Aorta (tissue), 5 donors: ENCODE measurements at regions not wholly inside any gene's neighbourhood (a gene's known extent, or its start where the extent isn't known, plus 50 kb on each side); places are given as distances from the start of the nearest gene placed in this dataset.

ENCODE experiments used
- ATAC-seq: fragments of 200-7000 bp; cut with Tn5 transposase; one replicate; pipeline ENCODE4 v1.9.1; 2022; ENCODE audit warnings: moderate library complexity; ENCODE audit not compliant: low FRiP score
- DNase-seq, 2 donors: peaks; one replicate each; pipeline ENCODE4 v3.0.0-alpha.2; 2020
- H3K27ac ChIP-seq, 2 donors: one replicate each; pipeline ENCODE4 v1.5.1; 2013; ENCODE audit warnings: low read length in 2 of 2, mild to moderate bottlenecking in 2 of 2, moderate library complexity in 2 of 2, control low read depth in 1 of 2, inconsistent platforms in 1 of 2, low read depth in 1 of 2
- H3K27me3 ChIP-seq, 2 donors: one replicate each; pipeline ENCODE4 v1.6.1; 2013; ENCODE audit warnings: control low read depth in 1 of 2, low read length in 1 of 2, mild to moderate bottlenecking in 1 of 2, moderate library complexity in 1 of 2; ENCODE audit not compliant: insufficient read depth in 2 of 2, control insufficient read depth in 1 of 2
- H3K36me3 ChIP-seq, 2 donors: one replicate each; pipeline ENCODE4 v1.6.1; 2013; ENCODE audit warnings: control low read depth in 1 of 2, low read length in 1 of 2, mild to moderate bottlenecking in 1 of 2; ENCODE audit not compliant: insufficient read depth in 2 of 2, control insufficient read depth in 1 of 2
- H3K4me1 ChIP-seq, 2 donors: one replicate each; pipeline ENCODE4 v1.6.1; 2013; ENCODE audit warnings: low read length in 2 of 2, control low read depth in 1 of 2, mild to moderate bottlenecking in 1 of 2, moderate library complexity in 1 of 2; ENCODE audit not compliant: insufficient read depth in 2 of 2, control insufficient read depth in 1 of 2
- H3K4me3 ChIP-seq, 2 donors: one replicate each; pipeline ENCODE4 v1.5.1; 2013; ENCODE audit warnings: low read length in 2 of 2, control low read depth in 1 of 2, mild to moderate bottlenecking in 1 of 2
- H3K9me3 ChIP-seq: one replicate; pipeline ENCODE4 v1.6.1; 2013; ENCODE audit warnings: mild to moderate bottlenecking, low read length; ENCODE audit not compliant: control insufficient read depth
- WGBS, 2 donors: extraction: QIAGEN DNeasy Blood & Tissue Kit; methylation state at CpG; one replicate each; pipeline ENCODE4 v1.1.7; 2013; 5-methylcytosine and 5-hydroxymethylcytosine counted together
- intact Hi-C, 2 donors: fragments of 100-400 bp; cut with DNase I; formaldehyde crosslinking; loops; one replicate each; pipeline versions ENCODE4 v1.14.2 to v1.15.0; 2022
- donor health status: healthy with polysubstance abuse.
- donor health status: Bipolar disorder and iron deficiency.
- donor health status: DM: no; HTN: no; CAD: no.
- donor health status: DM: no; HTN: no; CAD: no.
- donor health status: DM: yes; HTN: yes; CAD: no.

GRCh38 chr17:79412886-79413390, 197.9 kb downstream of the RBFOX3 start:
- Histone ChIP-seq H3K9me3 (no peaks in the 10 kb centered on the region), H3K27ac (no peak overlapping the region), H3K4me1 (no peaks in the 10 kb centered on the region), H3K4me3 (no peak overlapping the region), H3K36me3 (no peaks in the 10 kb centered on the region), H3K27me3 (no peaks in the 10 kb centered on the region)
- 4 to 6% methylated on average over 3 of the region's 3 CpGs for WGBS, 2 donors
- intact Hi-C loops, result no loop called here
- DNase-seq (no peak), ATAC-seq (no peak)

- no peak for DNase-seq
- no peak for ATAC-seq
- Histone ChIP-seq H3K27ac (no peak overlapping the region), H3K36me3 (no peaks in the 10 kb centered on the region), H3K9me3 (no peaks in the 10 kb centered on the region), H3K4me1 (no peaks in the 10 kb centered on the region), H3K4me3 (no peak overlapping the region), H3K27me3 (no peaks in the 10 kb centered on the region)
- intact Hi-C loops, result no loop called here
- WGBS, 2 donors, result 86 to 90% methylated on average over 3 of the region's 3 CpGs
These were observed 198.7 kb downstream of the RBFOX3 start for GRCh38 chr17:79412110-79412509.

DNA sequence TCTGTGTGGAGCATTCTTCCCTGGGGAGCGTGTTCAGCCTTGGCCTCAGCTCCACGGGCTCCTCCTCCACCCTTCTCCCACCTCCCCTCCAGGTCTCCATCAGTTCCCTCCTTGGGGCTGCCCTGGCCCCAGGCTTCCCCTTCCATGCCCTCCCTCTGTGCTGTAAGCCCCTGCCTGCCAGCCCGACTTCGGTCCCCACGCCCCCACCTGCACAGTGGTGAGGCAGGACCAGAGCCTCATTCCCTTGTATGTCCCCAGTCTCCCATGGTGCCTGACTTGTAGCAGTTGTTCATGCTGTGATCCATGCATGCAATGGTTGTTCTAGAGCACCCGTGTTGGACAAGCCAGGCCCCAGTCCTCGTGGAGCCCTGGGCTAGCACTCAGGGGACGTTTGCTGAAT, 199.4 kb downstream of the RBFOX3 start:
- H3K9me3 ChIP-seq, result no peaks in the 10 kb centered on the region
- no peaks in the 10 kb centered on the region for H3K27me3 ChIP-seq
- H3K4me3 ChIP-seq, result no peak overlapping the region
- DNase-seq (no peak), ATAC-seq (no peak)
- no peaks in the 10 kb centered on the region for H3K36me3 ChIP-seq
- intact Hi-C loops, result no loop called here
- 54 to 59% methylated on average over 8 of the region's 8 CpGs for WGBS, 2 donors
- no peaks in the 10 kb centered on the region for H3K4me1 ChIP-seq
- no peak overlapping the region for H3K27ac ChIP-seq

DNA sequence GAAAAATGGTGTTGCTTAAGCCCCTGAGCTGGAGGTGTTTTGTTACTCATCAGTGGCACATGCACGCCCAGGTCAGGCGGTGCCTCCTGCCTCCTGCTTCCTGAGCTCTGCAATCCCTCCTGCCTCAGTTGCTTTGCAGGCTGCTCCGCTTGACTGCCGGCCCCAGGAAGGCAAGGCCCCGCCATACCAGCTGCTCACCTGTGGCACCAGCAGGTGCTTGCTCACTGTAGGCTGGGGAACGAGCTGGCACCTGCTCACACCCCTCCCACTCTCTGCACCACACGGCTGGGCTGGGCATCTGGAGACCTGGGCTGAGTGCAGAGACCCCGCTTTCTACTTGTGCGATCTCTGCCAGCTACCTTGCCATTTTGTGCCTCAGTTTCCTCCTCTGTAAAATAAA, 200.2 kb downstream of the RBFOX3 start:
- Histone ChIP-seq H3K4me3 (no peak overlapping the region), H3K4me1 (no peaks in the 10 kb centered on the region), H3K27me3 (no peaks in the 10 kb centered on the region), H3K36me3 (no peaks in the 10 kb centered on the region), H3K27ac (no peak overlapping the region), H3K9me3 (no peaks in the 10 kb centered on the region)
- 79 to 84% methylated on average over 9 of the region's 9 CpGs for WGBS, 2 donors
- ATAC-seq (no peak), DNase-seq (no peak)
- intact Hi-C loops, result no loop called here

DNA sequence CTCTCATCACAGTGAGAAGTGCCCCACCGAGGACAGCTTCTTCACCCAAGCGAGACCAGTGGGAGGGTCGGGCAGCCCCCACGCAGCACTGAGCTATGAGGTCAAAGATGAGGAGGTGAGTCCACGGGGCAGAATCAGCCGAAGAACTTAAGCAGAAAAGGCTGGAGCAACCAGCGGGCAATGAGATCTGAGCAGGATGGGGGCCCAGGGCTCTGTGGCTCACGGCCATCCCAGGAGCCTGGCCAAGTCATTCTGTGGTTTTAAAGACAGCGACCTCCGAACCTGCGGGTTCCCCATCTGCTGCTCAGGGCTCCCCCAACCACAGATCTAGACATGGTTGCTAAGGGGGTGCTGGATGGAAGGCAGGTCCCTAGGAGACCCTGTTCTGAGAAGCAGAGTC, 202.6 kb downstream of the RBFOX3 start:
- Histone ChIP-seq H3K27me3 (no peaks in the 10 kb centered on the region), H3K4me1 (no peaks in the 10 kb centered on the region), H3K27ac (no peak overlapping the region), H3K4me3 (no peak overlapping the region), H3K9me3 (no peaks in the 10 kb centered on the region), H3K36me3 (no peaks in the 10 kb centered on the region)
- 45 to 47% methylated on average over 11 of the region's 11 CpGs for WGBS, 2 donors
- DNase-seq (no peak), ATAC-seq (no peak)
- intact Hi-C loops, result no loop called here

GRCh38 chr17:79407385-79407784, 203.5 kb downstream of the RBFOX3 start:
- H3K36me3 ChIP-seq, result no peaks in the 10 kb centered on the region
- DNase-seq, result no peak
- WGBS, 2 donors, result 37 to 40% methylated on average over 8 of the region's 8 CpGs
- ATAC-seq, result no peak
- H3K4me1 ChIP-seq, result no peaks in the 10 kb centered on the region
- no peak overlapping the region for H3K4me3 ChIP-seq
- H3K9me3 ChIP-seq, result no peaks in the 10 kb centered on the region
- intact Hi-C loops, result no loop called here
- no peaks in the 10 kb centered on the region for H3K27me3 ChIP-seq
- H3K27ac ChIP-seq, result no peak overlapping the region

- H3K9me3 ChIP-seq, result no peaks in the 10 kb centered on the region
- ATAC-seq (no peak), DNase-seq (no peak)
- no peaks in the 10 kb centered on the region for H3K36me3 ChIP-seq
- no peaks in the 10 kb centered on the region for H3K27me3 ChIP-seq
- no peak overlapping the region for H3K4me3 ChIP-seq
- no peaks in the 10 kb centered on the region for H3K4me1 ChIP-seq
- 42 to 50% methylated on average over 16 of the region's 16 CpGs for WGBS, 2 donors
- H3K27ac ChIP-seq, result no peak overlapping the region
- intact Hi-C loops, result no loop called here
These were observed 204.5 kb downstream of the RBFOX3 start for GRCh38 chr17:79406316-79406715.

DNA sequence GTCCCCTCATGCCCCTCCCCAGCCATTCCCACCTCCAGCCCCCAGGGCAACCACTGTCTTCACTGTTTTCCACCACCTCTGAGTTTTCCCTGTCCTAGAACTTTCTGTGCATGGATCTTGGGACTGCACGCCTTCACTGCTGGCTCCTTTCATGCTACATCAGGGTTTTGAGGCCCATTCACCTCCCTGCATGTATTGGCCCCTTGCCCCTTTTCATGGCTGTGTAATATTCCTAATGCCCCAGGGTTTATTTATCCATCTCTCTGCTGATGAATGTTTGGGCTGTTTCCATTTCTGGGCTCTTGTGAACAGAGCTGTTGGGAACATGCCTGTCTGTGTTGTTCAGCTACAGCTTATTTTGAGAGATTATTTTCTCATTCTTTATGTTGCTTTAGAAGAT, 205.0 kb downstream of the RBFOX3 start:
- DNase-seq (no peak), ATAC-seq (no peak)
- 76 to 85% methylated on average over 1 of the region's 1 CpG for WGBS, 2 donors
- Histone ChIP-seq H3K27ac (no peak overlapping the region), H3K4me1 (no peaks in the 10 kb centered on the region), H3K27me3 (no peaks in the 10 kb centered on the region), H3K9me3 (no peaks in the 10 kb centered on the region), H3K4me3 (no peak overlapping the region), H3K36me3 (no peaks in the 10 kb centered on the region)
- intact Hi-C loops, result no loop called here

DNA sequence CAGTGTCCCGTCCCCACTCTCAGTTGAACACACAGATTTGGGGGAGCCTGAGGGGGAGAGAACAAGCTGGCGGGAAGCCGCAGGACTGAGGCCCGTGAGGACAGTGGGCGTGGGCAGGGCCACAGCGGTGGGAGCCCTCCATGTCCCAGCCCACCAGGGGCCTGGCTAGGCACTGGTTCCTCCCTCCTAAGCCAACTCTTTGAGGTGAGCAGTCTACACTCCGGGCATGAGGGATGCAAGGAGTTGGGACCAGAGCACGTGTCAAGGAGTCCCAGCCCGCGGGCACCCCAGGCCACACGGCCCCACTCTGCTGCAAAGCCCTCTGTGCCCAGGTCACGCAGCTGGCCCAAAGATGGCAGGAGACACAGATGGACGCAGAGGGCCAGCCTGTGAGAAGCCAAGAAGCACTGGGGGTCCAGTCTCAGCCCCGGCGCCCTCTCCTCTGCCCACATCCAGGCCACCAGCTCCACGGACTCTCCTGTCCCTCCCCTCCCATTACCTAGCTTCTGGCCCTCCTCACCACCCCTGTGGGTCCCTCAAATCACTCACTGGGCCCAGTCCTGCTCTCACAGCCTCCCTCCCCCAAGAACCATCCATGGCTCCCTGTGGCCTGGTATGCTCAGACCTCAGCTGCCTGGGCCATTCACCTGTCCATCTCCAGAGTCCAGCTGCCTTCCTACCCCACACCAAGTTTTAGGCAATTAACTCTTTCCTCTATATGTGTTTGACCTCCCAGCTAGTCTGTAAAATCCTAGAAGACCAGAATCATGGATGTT, 206.5 kb downstream of the RBFOX3 start:
- H3K36me3 ChIP-seq, result no peaks in the 10 kb centered on the region
- H3K4me1 ChIP-seq, result no peaks in the 10 kb centered on the region
- ATAC-seq, result no peak
- H3K27ac ChIP-seq, result no peak overlapping the region
- H3K9me3 ChIP-seq, result no peaks in the 10 kb centered on the region
- H3K4me3 ChIP-seq, result no peak overlapping the region
- no peaks in the 10 kb centered on the region for H3K27me3 ChIP-seq
- no peak for DNase-seq
- intact Hi-C loops, result no loop called here
- 84 to 87% methylated on average over 14 to 16 of the region's 16 CpGs for WGBS, 2 donors
